Lower leg skin (tissue), 4 donors: ENCODE measurements at regions not wholly inside any gene's neighbourhood (a gene's known extent, or its start where the extent isn't known, plus 50 kb on each side); places are given as distances from the start of the nearest gene placed in this dataset.

ENCODE experiments used
- DNase-seq, 2 donors: peaks; one replicate each; pipeline ENCODE4 v3.0.0-alpha.2; 2019; ENCODE audit warnings: low spot score in 2 of 2
- H3K4me3 ChIP-seq: fragments of 200-600 bp; sonication (generic); 2 replicates; pipeline ENCODE4 v1.5.1; 2017; ENCODE audit warnings: mild to moderate bottlenecking, low read depth; ENCODE audit not compliant: poor library complexity, severe bottlenecking
- POLR2A ChIP-seq, 2 donors: fragments of 450-650 bp; IDR thresholded peaks; one replicate each; pipeline ENCODE4 v1.6.1; 2016 to 2017; ENCODE audit warnings: antibody characterized with exemption in 2 of 2, mild to moderate bottlenecking in 1 of 2, moderate library complexity in 1 of 2
- WGBS, 2 donors: methylation state at CpG; one replicate each; pipeline ENCODE4 v1.1.5; 2018; 5-methylcytosine and 5-hydroxymethylcytosine counted together
- intact Hi-C: fragments of 100-400 bp; cut with DNase I; formaldehyde crosslinking; loops from one replicate; pipeline ENCODE4 v1.15.0; 2023; ENCODE audit warnings: low total_unique reads
- TF ChIP-seq, protein P1 (sequence below), 3 donors: fragments of 450-650 bp; IDR thresholded peaks; one replicate each; pipeline ENCODE4 v1.5.1; 2016; ENCODE audit warnings: antibody characterized with exemption in 3 of 3, mild to moderate bottlenecking in 3 of 3, moderate library complexity in 2 of 3

GRCh38 chr1:232380131-232380530 is 249.8 kb downstream of the SIPA1L2 start:
- H3K4me3 ChIP-seq = no peak overlapping the region
- intact Hi-C loops = no loop called here
- WGBS, 2 donors = 94 to 100% methylated on average over 3 of the region's 3 CpGs
- no peak for DNase-seq
- TF ChIP-seq, protein P1, sequence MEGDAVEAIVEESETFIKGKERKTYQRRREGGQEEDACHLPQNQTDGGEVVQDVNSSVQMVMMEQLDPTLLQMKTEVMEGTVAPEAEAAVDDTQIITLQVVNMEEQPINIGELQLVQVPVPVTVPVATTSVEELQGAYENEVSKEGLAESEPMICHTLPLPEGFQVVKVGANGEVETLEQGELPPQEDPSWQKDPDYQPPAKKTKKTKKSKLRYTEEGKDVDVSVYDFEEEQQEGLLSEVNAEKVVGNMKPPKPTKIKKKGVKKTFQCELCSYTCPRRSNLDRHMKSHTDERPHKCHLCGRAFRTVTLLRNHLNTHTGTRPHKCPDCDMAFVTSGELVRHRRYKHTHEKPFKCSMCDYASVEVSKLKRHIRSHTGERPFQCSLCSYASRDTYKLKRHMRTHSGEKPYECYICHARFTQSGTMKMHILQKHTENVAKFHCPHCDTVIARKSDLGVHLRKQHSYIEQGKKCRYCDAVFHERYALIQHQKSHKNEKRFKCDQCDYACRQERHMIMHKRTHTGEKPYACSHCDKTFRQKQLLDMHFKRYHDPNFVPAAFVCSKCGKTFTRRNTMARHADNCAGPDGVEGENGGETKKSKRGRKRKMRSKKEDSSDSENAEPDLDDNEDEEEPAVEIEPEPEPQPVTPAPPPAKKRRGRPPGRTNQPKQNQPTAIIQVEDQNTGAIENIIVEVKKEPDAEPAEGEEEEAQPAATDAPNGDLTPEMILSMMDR (IDR thresholded peaks at IDR 0.05) = no peak
- no peak for TF ChIP-seq POLR2A (IDR thresholded peaks at IDR 0.05)

DNA sequence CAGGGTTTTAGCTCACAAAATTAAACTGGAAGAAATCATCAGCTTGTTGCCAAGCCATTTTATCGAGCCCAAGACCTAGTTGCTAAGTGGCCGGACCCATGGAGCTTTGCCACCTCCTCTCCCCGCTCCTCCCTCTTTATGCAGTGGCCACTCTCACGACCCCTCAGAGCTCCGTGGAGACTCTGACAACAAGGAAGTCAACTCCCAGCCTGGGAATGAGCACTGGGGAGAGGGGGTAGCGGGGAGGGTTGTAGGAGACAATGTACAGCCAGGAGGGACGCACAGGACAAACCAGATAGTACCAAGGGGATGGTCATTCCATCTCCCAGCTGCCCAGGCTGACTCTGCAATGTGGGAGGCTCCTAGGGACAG is 250.9 kb downstream of the SIPA1L2 start:
- no peak for TF ChIP-seq POLR2A (IDR thresholded peaks at IDR 0.05)
- TF ChIP-seq, protein P1 (IDR thresholded peaks at IDR 0.05) = no peak
- no peak for DNase-seq
- intact Hi-C loops = no loop called here
- WGBS, 2 donors = 67 to 81% methylated on average over 7 of the region's 7 CpGs
- H3K4me3 ChIP-seq = no peak overlapping the region

GRCh38 chr1:232378266-232379062 is 251.5 kb downstream of the SIPA1L2 start:
- WGBS, 2 donors = 50 to 63% methylated on average over 13 of the region's 13 CpGs
- no peak for DNase-seq
- intact Hi-C loops = no loop called here
- TF ChIP-seq, protein P1 (IDR thresholded peaks at IDR 0.05) = no peak
- TF ChIP-seq POLR2A (IDR thresholded peaks at IDR 0.05) = no peak
- H3K4me3 ChIP-seq = no peak overlapping the region

GRCh38 chr1:232377494-232377770 is 252.5 kb downstream of the SIPA1L2 start:
- intact Hi-C loops = no loop called here
- TF ChIP-seq POLR2A (IDR thresholded peaks at IDR 0.05) = no peak
- TF ChIP-seq, protein P1 (IDR thresholded peaks at IDR 0.05) = no peak
- WGBS, 2 donors = 23% methylated on average over 3 of the region's 3 CpGs
- no peak overlapping the region for H3K4me3 ChIP-seq
- DNase-seq = no peak

DNA sequence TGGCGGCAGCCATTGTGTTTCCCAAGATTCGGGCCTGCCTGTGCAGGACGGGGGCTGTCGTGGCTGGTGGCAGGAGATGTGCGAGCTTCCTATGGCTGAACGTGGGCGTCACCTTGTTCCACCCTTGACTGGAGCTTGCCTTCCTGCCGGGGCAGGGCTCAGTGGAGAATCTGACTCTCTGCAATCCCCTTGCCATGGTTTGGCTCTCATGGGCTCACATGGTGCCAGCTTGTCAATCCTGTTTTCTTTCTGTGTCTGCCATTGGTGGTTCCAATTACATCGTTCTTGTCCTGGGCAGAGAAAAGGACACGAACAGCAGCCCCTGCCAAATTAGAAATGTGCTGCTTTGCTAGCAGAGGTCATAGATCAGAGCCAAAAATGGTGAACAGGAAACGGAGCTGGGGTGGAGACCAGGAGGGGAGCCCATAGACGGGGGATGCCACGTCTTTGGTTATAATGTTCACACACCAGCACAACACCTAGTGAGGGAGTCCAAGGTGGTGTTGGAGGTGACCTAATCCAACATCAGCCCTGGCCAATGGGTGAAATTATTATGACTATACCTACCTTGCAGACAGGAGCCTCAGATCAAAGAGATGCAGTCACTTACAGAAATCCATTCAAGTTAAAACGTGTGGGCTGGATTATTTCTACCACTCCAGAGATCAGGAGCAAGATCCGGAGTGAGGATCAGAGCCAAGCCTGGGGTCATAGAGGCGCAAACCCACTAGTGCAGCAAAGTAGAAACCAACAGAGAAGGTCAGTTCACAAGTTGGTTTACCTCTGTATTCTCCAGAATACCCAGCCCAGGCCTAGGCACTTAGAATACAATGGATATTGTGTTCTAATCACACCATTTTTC is 253.1 kb downstream of the SIPA1L2 start:
- DNase-seq = no peak
- TF ChIP-seq, protein P1 (IDR thresholded peaks at IDR 0.05) = no peak
- TF ChIP-seq POLR2A (IDR thresholded peaks at IDR 0.05) = no peak
- no peak overlapping the region for H3K4me3 ChIP-seq
- WGBS, 2 donors = 49 to 68% methylated on average over 16 of the region's 16 CpGs
- intact Hi-C loops = no loop called here
